Fibroblast of lung (primary cell): ENCODE measurements at regions not wholly inside any gene's neighbourhood (a gene's known extent, or its start where the extent isn't known, plus 50 kb on each side); places are given as distances from the start of the nearest gene placed in this dataset.

Experiments used
- CTCF ChIP-seq, 2 donors: IDR thresholded peaks in 1 of 2; conservative IDR thresholded peaks in 1 of 2; 1 replicate in 1 of 2; 2 replicates in 1 of 2; pipeline ENCODE4 v1.5.1; 2011 to 2012; ENCODE audit warnings: low read length in 2 of 2, control low read depth in 1 of 2, inconsistent platforms in 1 of 2, low read depth in 1 of 2, mild to moderate bottlenecking in 1 of 2
- EZH2 ChIP-seq: IDR thresholded peaks from 2 replicates; pipeline ENCODE4 v1.5.1; 2012; ENCODE audit warnings: low read length, control low read depth, mild to moderate bottlenecking; ENCODE audit errors: missing control alignments

DNA sequence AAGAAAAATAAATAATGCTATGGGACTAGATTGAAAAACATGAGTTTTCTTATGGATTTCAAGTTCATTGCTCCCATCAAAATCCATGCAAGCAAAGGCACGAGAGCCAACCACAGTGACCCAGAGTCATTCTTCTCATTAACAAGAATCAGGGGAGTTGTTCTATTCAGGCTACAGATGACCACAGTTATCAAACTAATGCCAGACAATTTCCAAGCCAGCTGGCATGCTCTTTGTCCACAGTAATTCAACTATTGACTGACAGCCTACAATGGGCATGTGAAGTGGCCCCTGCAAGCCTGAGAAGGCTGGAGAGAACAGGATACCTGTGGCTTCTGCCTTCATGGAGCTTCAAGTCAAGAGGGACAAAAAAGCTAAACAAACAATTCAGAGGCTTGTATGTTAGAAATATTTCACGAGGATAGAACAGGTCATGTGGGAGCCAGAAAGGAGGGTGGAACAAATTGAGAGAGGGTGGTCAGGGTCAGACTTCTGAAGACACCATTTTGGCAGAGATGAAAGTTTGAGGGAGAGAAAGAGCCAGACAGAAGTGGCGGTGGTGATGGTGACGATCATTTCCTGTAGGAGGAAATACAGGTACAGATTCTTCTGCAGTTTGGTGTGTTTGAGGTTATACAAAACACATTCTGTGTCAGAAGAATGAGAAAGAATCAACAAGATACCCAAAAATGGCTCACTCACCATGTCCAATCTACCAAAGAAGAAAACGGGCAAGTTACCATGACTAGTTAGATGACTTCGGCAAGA is 732.4 kb downstream of the RNF144A start:
- no peak for TF ChIP-seq CTCF (conservative IDR thresholded peaks at IDR 0.05 in 1 of 2, IDR thresholded peaks at IDR 0.05 in 1 of 2; ENCODE audit: low read depth in 1 of 2, low read length in 2 of 2)
- TF ChIP-seq EZH2, result no peak
